ENCODE measurements at regions not wholly inside any gene's neighbourhood (a gene's known extent, or its start where the extent isn't known, plus 50 kb on each side); places are given as distances from the start of the nearest gene placed in this dataset.

GRCh38 chr16:20167323-20167722 lies 93.6 kb upstream of the GPR139 start:
- no peaks in the 10 kb centered on the region for H3K36me3 ChIP-seq (ENCODE audit: control insufficient read depth, insufficient read depth, low read length)
- no peak overlapping the region for H2AK5ac ChIP-seq (ENCODE audit: low read depth, low read length)
- no peak overlapping the region for H3K18ac ChIP-seq (ENCODE audit: low read depth, low read length)
- no peak overlapping the region for H2BK15ac ChIP-seq (ENCODE audit: low read depth, low read length)
- H3K4ac ChIP-seq (ENCODE audit: low read depth, low read length): no peak overlapping the region
- H3K27me3 ChIP-seq (ENCODE audit: control insufficient read depth, insufficient read depth, low read length): no peaks in the 10 kb centered on the region
- no peak overlapping the region for H3K23ac ChIP-seq (ENCODE audit: low read depth, low read length)
- in situ Hi-C loops (cut with MboI; ENCODE audit: low sequenced_read_pairs) (loop anchor here (25.0 kb wide), 1 partner anchor 170 kb away; the partner anchor contains the start of gene GP2), dilution Hi-C loops (cut with HindIII; ENCODE audit: low sequenced_read_pairs, unreplicated experiment) (no loop called here), intact Hi-C loops (cut with micrococcal nuclease) (no loop called here)
- H3K14ac ChIP-seq (replicated peaks; ENCODE audit: low read depth, low read length): no peak overlapping the region
- no peak overlapping the region for H3K9ac ChIP-seq (ENCODE audit: low read depth, low read length)
- ChIA-PET CTCF (no interaction called here), POLR2A (ENCODE audit: unreplicated experiment) (no interaction called here)
- H3K56ac ChIP-seq (ENCODE audit: extremely low read depth, insufficient read depth, low read length): no peak overlapping the region
- no peak overlapping the region for H4K8ac ChIP-seq (ENCODE audit: low read depth in 2 of 2, low read length in 2 of 2)
- H3K9me3 ChIP-seq (ENCODE audit: control insufficient read depth, insufficient read depth, low read length): peaks cover 11% of the 10 kb centered on the region; the same call in 1 of the 2 replicates
- H2BK120ac ChIP-seq (ENCODE audit: low read depth, low read length): no peak overlapping the region
- H2BK5ac ChIP-seq (ENCODE audit: low read depth, low read length, poor library complexity, severe bottlenecking): no peak overlapping the region
- no peaks in the 10 kb centered on the region for H4K20me1 ChIP-seq (ENCODE audit: insufficient read depth, low read length)
- no peak overlapping the region for H2AFZ ChIP-seq (replicated peaks; ENCODE audit: low read length, poor library complexity)
- no peaks in the 10 kb centered on the region for H3K4me1 ChIP-seq (ENCODE audit: control insufficient read depth, insufficient read depth, low read length)
- H2BK20ac ChIP-seq (ENCODE audit: low read depth, low read length): no peak overlapping the region
- TF ChIP-seq ELK1 (IDR thresholded peaks at IDR 0.05; ENCODE audit: borderline replicate concordance, low read depth, low read length) (no peak), BHLHE40 (IDR thresholded peaks at IDR 0.05; ENCODE audit: low read depth, low read length) (no peak), CTCF (conservative IDR thresholded peaks at IDR 0.05; ENCODE audit: low read depth, low read length) (no peak), CEBPB (IDR thresholded peaks at IDR 0.05; ENCODE audit: low read depth, low read length) (no peak), RFX5 (IDR thresholded peaks at IDR 0.05; ENCODE audit: low read depth, low read length) (no peak), RAD21 (IDR thresholded peaks at IDR 0.05; ENCODE audit: low read length) (no peak), MAFK (IDR thresholded peaks at IDR 0.05; ENCODE audit: low read depth, low read length) (no peak), NFE2L2 (IDR thresholded peaks at IDR 0.05; ENCODE audit: low read depth, low read length) (no peak), RCOR1 (IDR thresholded peaks at IDR 0.05; ENCODE audit: insufficient replicate concordance, low read length) (no peak)
- TF ChIP-seq, protein P1, sequence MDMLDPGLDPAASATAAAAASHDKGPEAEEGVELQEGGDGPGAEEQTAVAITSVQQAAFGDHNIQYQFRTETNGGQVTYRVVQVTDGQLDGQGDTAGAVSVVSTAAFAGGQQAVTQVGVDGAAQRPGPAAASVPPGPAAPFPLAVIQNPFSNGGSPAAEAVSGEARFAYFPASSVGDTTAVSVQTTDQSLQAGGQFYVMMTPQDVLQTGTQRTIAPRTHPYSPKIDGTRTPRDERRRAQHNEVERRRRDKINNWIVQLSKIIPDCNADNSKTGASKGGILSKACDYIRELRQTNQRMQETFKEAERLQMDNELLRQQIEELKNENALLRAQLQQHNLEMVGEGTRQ (IDR thresholded peaks at IDR 0.05; ENCODE audit: low read depth, low read length): no peak
- H3K27ac ChIP-seq (ENCODE audit: insufficient read depth, low read length): no peak overlapping the region
- no peak overlapping the region for H3K4me2 ChIP-seq (ENCODE audit: low read depth, low read length)
- ATAC-seq (ENCODE audit: low read depth) (no peak), DNase-seq (no peak)
- no peak overlapping the region for H4K91ac ChIP-seq (ENCODE audit: insufficient read depth, low read depth, low read length)
- H2AK9ac ChIP-seq (replicated peaks; ENCODE audit: low read depth, low read length, poor library complexity): no peak overlapping the region
- H3K79me1 ChIP-seq (ENCODE audit: low read depth in 1 of 2, low read length in 2 of 2): no peaks in the 10 kb centered on the region
- H3K4me3 ChIP-seq (ENCODE audit: insufficient read depth, low read depth, low read length): no peak overlapping the region
- WGBS, 2 experiments (ENCODE audit: extremely low coverage in 2 of 2, insufficient read length in 1 of 2): no CpG with 5 or more reads among the region's 1 CpG
- no peaks in the 10 kb centered on the region for H3K9me1 ChIP-seq (ENCODE audit: insufficient read depth, low read length)
- H4K5ac ChIP-seq (ENCODE audit: low read depth, low read length): no peak overlapping the region
- BruUV-seq (replicated peaks): no TSS peak

Measured in IMR-90 (cell line).